H1 (cell line): ENCODE measurements at regions not wholly inside any gene's neighbourhood (a gene's known extent, or its start where the extent isn't known, plus 50 kb on each side); places are given as distances from the start of the nearest gene placed in this dataset.

Source experiments
- CTCF ChIA-PET: fragments of 300-600 bp; sonication (Branson Sonifier 250); formaldehyde crosslinking; loops from one replicate; lab custom pipeline; 2021; ENCODE audit not compliant: partially characterized antibody; lab: Charles Lee
- POLR2A ChIA-PET: fragments of 300-600 bp; sonication (Branson Sonifier 250); formaldehyde crosslinking; loops from one replicate; lab custom pipeline; 2021; ENCODE audit warnings: inconsistent platforms; ENCODE audit not compliant: partially characterized antibody; lab: Charles Lee
- DNase-seq, 2 experiments: peaks; one replicate each; pipeline versions ENCODE4 v3.0.0 to v3.0.0-alpha.2; 2010 to 2022; ENCODE audit warnings: low spot score in 2 of 2, low read depth in 1 of 2, mixed read lengths in 1 of 2
- FAIRE-seq: peaks from 2 replicates; lab custom pipeline; 2011; peaks lifted over from hg19 to GRCh38; lab: Jason Lieb, UNC
- H2AFZ ChIP-seq: 2 replicates; pipeline ENCODE4 v1.8.1; 2012; ENCODE audit warnings: low read length, inconsistent platforms
- H2AK5ac ChIP-seq: 2 replicates; pipeline ENCODE4 v1.6.1; 2013; ENCODE audit warnings: low read depth, low read length
- H2BK120ac ChIP-seq: replicated peaks from 2 replicates; pipeline ENCODE3; 2013; ENCODE audit warnings: low read depth, low read length, inconsistent platforms
- H2BK12ac ChIP-seq: 2 replicates; pipeline ENCODE4 v1.6.1; 2013; ENCODE audit warnings: low read depth, low read length
- H2BK15ac ChIP-seq: 2 replicates; pipeline ENCODE4 v1.6.1; 2013; ENCODE audit warnings: low read length
- H2BK20ac ChIP-seq: 2 replicates; pipeline ENCODE4 v1.6.1; 2013; ENCODE audit warnings: low read length
- H2BK5ac ChIP-seq: 2 replicates; pipeline ENCODE4 v1.6.1; 2013; ENCODE audit warnings: low read depth, low read length
- H3K14ac ChIP-seq: 2 replicates; pipeline ENCODE4 v1.6.1; 2013; ENCODE audit warnings: inconsistent platforms; ENCODE audit not compliant: insufficient read length
- H3K18ac ChIP-seq: 2 replicates; pipeline ENCODE4 v1.6.1; 2013; ENCODE audit warnings: low read length; ENCODE audit errors: extremely low read depth
- H3K23ac ChIP-seq: 2 replicates; pipeline ENCODE4 v1.6.1; 2013; ENCODE audit warnings: inconsistent platforms; ENCODE audit not compliant: insufficient read length
- H3K23me2 ChIP-seq: 2 replicates; pipeline ENCODE4 v1.6.1; 2013; ENCODE audit warnings: low read depth, low read length
- H3K27ac ChIP-seq: 2 replicates; pipeline ENCODE4 v1.6.1; 2011; ENCODE audit warnings: low read depth, low read length, inconsistent platforms
- H3K27me3 ChIP-seq, 4 experiments: replicated peaks in 1 of 4; 1 replicate in 1 of 4; 2 replicates in 3 of 4; pipeline versions ENCODE4 v1.6.1 to v1.8.1; 2011 to 2013; ENCODE audit warnings: low read length in 3 of 4, mild to moderate bottlenecking in 3 of 4, inconsistent platforms in 2 of 4, mixed read lengths in 2 of 4, moderate library complexity in 1 of 4; ENCODE audit not compliant: control insufficient read depth in 3 of 4, insufficient read depth in 3 of 4; ENCODE audit errors: extremely low read depth in 1 of 4
- H3K36me3 ChIP-seq, 4 experiments: 2 replicates each; pipeline versions ENCODE4 v1.6.1 to v1.8.1; 2011 to 2013; ENCODE audit warnings: mild to moderate bottlenecking in 4 of 4, low read length in 3 of 4, moderate library complexity in 2 of 4, control low read depth in 1 of 4, inconsistent platforms in 1 of 4; ENCODE audit not compliant: insufficient read depth in 4 of 4, control insufficient read depth in 2 of 4
- H3K4ac ChIP-seq: replicated peaks from 2 replicates; pipeline ENCODE3; 2013; ENCODE audit warnings: low read length, low read depth, mixed read lengths, inconsistent platforms; ENCODE audit not compliant: insufficient read length
- H3K4me1 ChIP-seq, 4 experiments: replicated peaks in 1 of 4; 1 replicate in 1 of 4; 2 replicates in 3 of 4; pipeline versions ENCODE4 v1.6.1 to v1.8.1; 2011 to 2013; ENCODE audit warnings: low read length in 3 of 4, inconsistent platforms in 2 of 4, mixed read lengths in 1 of 4; ENCODE audit not compliant: insufficient read depth in 4 of 4, control insufficient read depth in 3 of 4
- H3K4me2 ChIP-seq, 2 experiments: 2 replicates each; pipeline versions ENCODE4 v1.6.1 to v1.8.1; 2011 to 2013; ENCODE audit warnings: low read depth in 2 of 2, low read length in 2 of 2, control low read depth in 1 of 2, inconsistent platforms in 1 of 2, mild to moderate bottlenecking in 1 of 2; ENCODE audit not compliant: insufficient read depth in 1 of 2
- H3K4me3 ChIP-seq, 4 experiments: fragments of 200-600, 300-600 bp in 1 of 4; sonication (generic), shearing (Covaris generic), sonication (Bioruptor Twin) in 1 of 4; 2 replicates each; pipeline versions ENCODE4 v1.5.1 to v1.8.1; 2011 to 2016; ENCODE audit warnings: low read length in 4 of 4, low read depth in 3 of 4, control low read depth in 2 of 4, inconsistent platforms in 2 of 4, mild to moderate bottlenecking in 2 of 4, mixed read lengths in 1 of 4, moderate library complexity in 1 of 4; ENCODE audit not compliant: insufficient read depth in 2 of 4; ENCODE audit errors: extremely low read depth in 1 of 4
- H3K56ac ChIP-seq: replicated peaks from 2 replicates; pipeline ENCODE3; 2013; ENCODE audit warnings: low read depth, mild to moderate bottlenecking, mixed read lengths, low read length, inconsistent platforms; ENCODE audit not compliant: insufficient read length
- H3K79me1 ChIP-seq: 2 replicates; pipeline ENCODE4 v1.6.1; 2013; ENCODE audit warnings: low read depth, low read length, control low read depth
- H3K79me2 ChIP-seq, 2 experiments: 2 replicates each; pipeline versions ENCODE4 v1.6.1 to v1.8.1; 2012 to 2013; ENCODE audit warnings: low read length in 2 of 2, mild to moderate bottlenecking in 2 of 2, inconsistent platforms in 1 of 2; ENCODE audit not compliant: insufficient read depth in 2 of 2, control insufficient read depth in 1 of 2
- H3K9ac ChIP-seq, 4 experiments: replicated peaks in 1 of 4; 1 replicate in 1 of 4; 2 replicates in 3 of 4; pipeline versions ENCODE4 v1.6.1 to v1.8.1; 2011 to 2013; ENCODE audit warnings: low read depth in 3 of 4, low read length in 3 of 4, control low read depth in 2 of 4, mild to moderate bottlenecking in 2 of 4, moderate library complexity in 2 of 4, inconsistent platforms in 1 of 4; ENCODE audit errors: extremely low read depth in 1 of 4
- H3K9me3 ChIP-seq, 2 experiments: 2 replicates each; pipeline versions ENCODE4 v1.6.1 to v1.8.1; 2012 to 2013; ENCODE audit warnings: mild to moderate bottlenecking in 2 of 2, moderate library complexity in 2 of 2, control low read depth in 1 of 2, inconsistent platforms in 1 of 2, low read depth in 1 of 2, low read length in 1 of 2, mixed read lengths in 1 of 2; ENCODE audit not compliant: insufficient read depth in 2 of 2
- H4K20me1 ChIP-seq, 2 experiments: replicated peaks in 1 of 2; 2 replicates each; pipeline versions ENCODE3 to v1.8.1; 2011 to 2013; ENCODE audit warnings: inconsistent platforms in 2 of 2, low read length in 2 of 2, mild to moderate bottlenecking in 1 of 2; ENCODE audit not compliant: insufficient read depth in 2 of 2, control insufficient read depth in 1 of 2
- H4K5ac ChIP-seq: 2 replicates; pipeline ENCODE4 v1.6.1; 2013; ENCODE audit warnings: low read length, low read depth, mixed read lengths, inconsistent platforms; ENCODE audit not compliant: insufficient read length
- H4K8ac ChIP-seq: 2 replicates; pipeline ENCODE4 v1.8.0; 2013; ENCODE audit warnings: mild to moderate bottlenecking, moderate library complexity, low read length, inconsistent platforms; ENCODE audit not compliant: insufficient read depth; ENCODE audit errors: extremely low read depth
- H4K91ac ChIP-seq: replicated peaks from 2 replicates; pipeline ENCODE3; 2013; ENCODE audit warnings: low read length, mixed read lengths, inconsistent platforms; ENCODE audit not compliant: insufficient read length
- USF2 ChIP-seq: IDR thresholded peaks from 2 replicates; pipeline ENCODE4 v1.6.1; 2011; ENCODE audit warnings: low read length, improper control_type of control experiment
- WGBS, 2 experiments: shearing (Covaris generic) in 1 of 2; methylation state at CpG; one replicate each; pipeline versions ENCODE4 v1.1.6 to v1.1.7; 2013 to 2015; ENCODE audit warnings: low lambda C conversion rate in 2 of 2, mixed read lengths in 2 of 2, inconsistent platforms in 1 of 2, low coverage in 1 of 2, missing lambda C conversion rate in 1 of 2; ENCODE audit not compliant: insufficient replicate concordance in 2 of 2, insufficient coverage in 1 of 2, insufficient read length in 1 of 2; ENCODE audit errors: extremely low coverage in 1 of 2, missing lambda C conversion rate in 1 of 2; 5-methylcytosine and 5-hydroxymethylcytosine counted together

GRCh38 chr6:8194490-8194889 is 92.1 kb upstream of the EEF1E1 start:
- H3K4me3 ChIP-seq: no peak overlapping the region
- H3K4me2 ChIP-seq: no peak overlapping the region
- H3K14ac ChIP-seq: no peak overlapping the region
- ChIA-PET CTCF (interaction anchor here (0.7 to 4.0 kb wide), 16 partner anchors 10 to 243 kb away, joined by 3 to 39 read pairs (median 6); no protein-coding TSS in a partner anchor), POLR2A (no interaction called here)
- no peaks in the 10 kb centered on the region for H3K79me1 ChIP-seq
- H4K91ac ChIP-seq: no peak overlapping the region
- no peak overlapping the region for H2BK15ac ChIP-seq
- no peak overlapping the region for H2AFZ ChIP-seq
- no peaks in the 10 kb centered on the region for H3K23me2 ChIP-seq
- no peak overlapping the region for H3K4ac ChIP-seq
- H3K9me3 ChIP-seq: no peaks in the 10 kb centered on the region
- FAIRE-seq (no peak), DNase-seq (no peak)
- H4K5ac ChIP-seq: peak overlapping the region; percentile 30
- no peak overlapping the region for H4K8ac ChIP-seq
- no peak overlapping the region for H2AK5ac ChIP-seq
- no peak overlapping the region for H2BK120ac ChIP-seq
- no peaks in the 10 kb centered on the region for H3K27me3 ChIP-seq
- H2BK20ac ChIP-seq: no peak overlapping the region
- no peak overlapping the region for H3K18ac ChIP-seq
- TF ChIP-seq USF2: no peak
- no peak overlapping the region for H3K23ac ChIP-seq
- no peak overlapping the region for H3K56ac ChIP-seq
- H3K27ac ChIP-seq: no peak overlapping the region
- 89% methylated on average over 3 of the region's 3 CpGs; no CpG with 5 or more reads in 1 of the 2 experiments for WGBS, 2 experiments
- no peak overlapping the region for H3K9ac ChIP-seq
- H3K79me2 ChIP-seq: no peaks in the 10 kb centered on the region
- no peak overlapping the region for H2BK5ac ChIP-seq
- H3K36me3 ChIP-seq: no peaks in the 10 kb centered on the region
- H3K4me1 ChIP-seq: peaks cover 1 to 11% (median 7%) of the 10 kb centered on the region in 4 experiments; a peak in 5 of 7 replicates
- H2BK12ac ChIP-seq: no peak overlapping the region
- no peaks in the 10 kb centered on the region for H4K20me1 ChIP-seq
